ENCODE measurements at regions not wholly inside any gene's neighbourhood (a gene's known extent, or its start where the extent isn't known, plus 50 kb on each side); places are given as distances from the start of the nearest gene placed in this dataset.

DNA sequence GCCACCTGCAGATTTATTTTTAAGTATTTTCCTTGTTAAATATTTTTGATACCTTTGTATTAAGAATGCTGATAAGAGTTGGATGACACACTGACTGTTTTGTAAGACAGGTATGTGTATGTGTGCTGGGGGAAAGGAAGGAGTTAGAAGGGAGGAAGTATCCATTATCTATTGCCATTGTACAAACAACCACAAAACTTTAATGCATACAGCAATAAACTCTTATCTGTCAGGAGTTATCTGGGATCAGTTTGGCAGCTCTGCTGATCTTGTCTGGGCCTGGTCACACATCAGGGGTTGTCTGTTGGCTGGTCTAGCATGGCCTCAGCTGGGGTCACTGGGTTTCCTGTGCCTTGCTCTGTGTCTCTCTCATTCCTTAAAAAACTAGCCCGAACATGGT lies 423.9 kb upstream of the USP24 start:
- Histone ChIP-seq H3K36me3 (ENCODE audit: control insufficient read depth, insufficient read depth, low read length) (no peaks in the 10 kb centered on the region), H3K27me3 (ENCODE audit: control insufficient read depth, insufficient read depth, low read length) (no peaks in the 10 kb centered on the region), H3K4me3 (ENCODE audit: low read length) (no peak overlapping the region), H3K4me1 (ENCODE audit: control insufficient read depth, insufficient read depth, low read length) (no peaks in the 10 kb centered on the region), H3K27ac (ENCODE audit: low read depth, low read length) (no peak overlapping the region), H3K9ac (ENCODE audit: low read length) (no peak overlapping the region)

DNA sequence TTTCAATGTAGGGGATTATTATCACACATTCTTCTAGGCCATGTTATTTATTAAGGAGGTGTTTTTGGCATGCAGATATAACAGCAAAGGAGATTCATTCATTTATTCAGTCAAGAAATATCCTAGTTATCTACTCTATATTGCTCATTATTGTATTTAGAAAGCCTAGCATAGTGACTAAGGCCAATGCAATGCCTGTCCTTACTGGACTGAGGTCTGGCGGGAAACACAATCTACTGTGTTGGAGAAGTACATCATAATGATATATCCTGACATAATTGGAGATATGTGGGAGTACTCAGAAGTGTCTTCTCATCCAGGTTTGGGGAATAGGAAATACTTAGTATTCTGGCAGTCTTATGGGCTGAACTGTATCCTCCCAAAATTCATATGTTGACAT lies 421.5 kb upstream of the USP24 start:
- Histone ChIP-seq H3K36me3 (ENCODE audit: control insufficient read depth, insufficient read depth, low read length) (no peaks in the 10 kb centered on the region), H3K9ac (ENCODE audit: low read length) (no peak overlapping the region), H3K4me3 (ENCODE audit: low read length) (no peak overlapping the region), H3K4me1 (ENCODE audit: control insufficient read depth, insufficient read depth, low read length) (no peaks in the 10 kb centered on the region), H3K27ac (ENCODE audit: low read depth, low read length) (no peak overlapping the region), H3K27me3 (ENCODE audit: control insufficient read depth, insufficient read depth, low read length) (no peaks in the 10 kb centered on the region)

DNA sequence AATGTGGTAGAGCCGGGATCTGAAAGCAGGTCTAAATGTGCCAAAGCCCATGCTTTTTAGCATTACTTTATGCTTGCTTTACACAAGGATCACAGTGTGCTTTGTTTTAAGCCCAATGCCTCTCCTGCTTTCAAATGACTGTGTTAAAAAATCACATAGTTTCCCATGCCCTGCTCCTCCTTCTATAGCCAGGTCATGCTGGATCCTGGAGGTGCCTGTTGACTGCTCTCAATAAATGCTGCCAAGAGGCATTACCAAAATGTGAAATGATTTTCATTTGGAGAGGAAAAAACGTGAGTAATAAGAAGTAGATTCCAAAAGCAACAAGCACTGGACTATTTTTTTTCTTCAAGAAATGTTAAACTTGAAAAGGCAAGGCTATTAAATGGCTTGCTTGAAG lies 420.7 kb upstream of the USP24 start:
- H3K9ac ChIP-seq (ENCODE audit: low read length): no peak overlapping the region
- H3K4me3 ChIP-seq (ENCODE audit: low read length): no peak overlapping the region
- H3K36me3 ChIP-seq (ENCODE audit: control insufficient read depth, insufficient read depth, low read length): no peaks in the 10 kb centered on the region
- H3K4me1 ChIP-seq (ENCODE audit: control insufficient read depth, insufficient read depth, low read length): no peaks in the 10 kb centered on the region
- H3K27me3 ChIP-seq (ENCODE audit: control insufficient read depth, insufficient read depth, low read length): no peaks in the 10 kb centered on the region
- H3K27ac ChIP-seq (ENCODE audit: low read depth, low read length): no peak overlapping the region

DNA sequence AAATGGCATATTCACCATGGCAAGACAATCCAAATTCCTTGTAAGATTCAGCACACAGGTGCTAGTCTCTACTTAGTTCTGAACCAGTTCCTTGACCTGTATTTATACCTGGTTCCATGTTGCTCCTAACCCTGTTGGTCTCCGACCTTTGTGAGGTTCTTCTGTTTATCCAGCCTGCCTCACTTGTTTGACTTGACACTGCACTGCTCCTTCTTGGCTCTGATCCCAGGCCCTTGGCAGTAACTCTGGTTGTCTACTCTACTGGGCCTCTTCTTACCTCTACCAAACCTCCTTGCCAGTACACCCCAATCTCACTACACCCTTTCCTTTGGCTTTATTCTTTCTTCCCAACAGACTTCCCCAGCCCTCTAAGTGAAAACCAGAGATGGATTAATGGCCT lies 419.4 kb upstream of the USP24 start:
- no peak overlapping the region for H3K4me3 ChIP-seq (ENCODE audit: low read length)
- H3K27ac ChIP-seq (ENCODE audit: low read depth, low read length): no peak overlapping the region
- no peak overlapping the region for H3K9ac ChIP-seq (ENCODE audit: low read length)
- no peaks in the 10 kb centered on the region for H3K27me3 ChIP-seq (ENCODE audit: control insufficient read depth, insufficient read depth, low read length)
- no peaks in the 10 kb centered on the region for H3K36me3 ChIP-seq (ENCODE audit: control insufficient read depth, insufficient read depth, low read length)
- H3K4me1 ChIP-seq (ENCODE audit: control insufficient read depth, insufficient read depth, low read length): no peaks in the 10 kb centered on the region

DNA sequence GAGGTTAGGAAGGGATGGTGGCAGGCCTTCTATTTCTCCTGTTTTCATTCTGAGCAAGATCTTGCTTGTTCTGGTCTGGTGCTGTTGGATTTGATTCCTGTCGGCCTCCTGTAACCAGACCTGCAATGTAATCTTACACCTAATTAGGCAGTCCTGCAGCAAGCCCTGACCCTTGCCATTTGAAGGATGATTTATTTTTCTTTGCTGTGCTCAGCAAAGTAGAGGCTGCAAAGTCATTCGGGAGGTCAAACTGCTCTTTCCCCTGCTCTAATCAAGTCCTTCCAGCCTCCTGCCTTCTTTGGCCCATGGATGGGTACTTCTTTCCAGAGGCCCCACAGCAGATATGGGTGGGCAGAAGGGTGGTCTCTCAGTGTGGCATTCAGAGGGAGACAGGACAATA lies 417.7 kb upstream of the USP24 start:
- no peaks in the 10 kb centered on the region for H3K27me3 ChIP-seq (ENCODE audit: control insufficient read depth, insufficient read depth, low read length)
- no peaks in the 10 kb centered on the region for H3K4me1 ChIP-seq (ENCODE audit: control insufficient read depth, insufficient read depth, low read length)
- no peak overlapping the region for H3K27ac ChIP-seq (ENCODE audit: low read depth, low read length)
- no peaks in the 10 kb centered on the region for H3K36me3 ChIP-seq (ENCODE audit: control insufficient read depth, insufficient read depth, low read length)
- no peak overlapping the region for H3K4me3 ChIP-seq (ENCODE audit: low read length)
- H3K9ac ChIP-seq (ENCODE audit: low read length): no peak overlapping the region

DNA sequence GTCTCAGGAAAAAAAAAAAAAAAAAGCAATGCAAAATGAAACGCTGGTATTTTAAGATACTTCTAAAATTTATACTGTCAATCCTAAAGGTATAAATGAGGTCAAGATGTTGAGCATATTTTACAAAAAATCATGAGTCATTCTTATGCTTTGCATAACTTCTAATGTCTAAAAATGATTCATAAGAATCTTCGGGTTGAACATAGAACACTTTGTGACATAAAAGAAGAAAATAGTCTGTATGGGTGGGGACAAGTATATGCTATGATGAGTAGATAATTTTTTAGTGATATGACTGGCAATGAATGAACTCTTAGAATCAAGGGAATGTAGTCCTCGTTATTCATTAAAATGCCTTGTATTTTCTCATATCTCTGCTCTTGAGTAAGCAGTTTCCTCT lies 416.9 kb upstream of the USP24 start:
- Histone ChIP-seq H3K4me1 (ENCODE audit: control insufficient read depth, insufficient read depth, low read length) (no peaks in the 10 kb centered on the region), H3K9ac (ENCODE audit: low read length) (no peak overlapping the region), H3K36me3 (ENCODE audit: control insufficient read depth, insufficient read depth, low read length) (no peaks in the 10 kb centered on the region), H3K4me3 (ENCODE audit: low read length) (no peak overlapping the region), H3K27me3 (ENCODE audit: control insufficient read depth, insufficient read depth, low read length) (no peaks in the 10 kb centered on the region), H3K27ac (ENCODE audit: low read depth, low read length) (no peak overlapping the region)

DNA sequence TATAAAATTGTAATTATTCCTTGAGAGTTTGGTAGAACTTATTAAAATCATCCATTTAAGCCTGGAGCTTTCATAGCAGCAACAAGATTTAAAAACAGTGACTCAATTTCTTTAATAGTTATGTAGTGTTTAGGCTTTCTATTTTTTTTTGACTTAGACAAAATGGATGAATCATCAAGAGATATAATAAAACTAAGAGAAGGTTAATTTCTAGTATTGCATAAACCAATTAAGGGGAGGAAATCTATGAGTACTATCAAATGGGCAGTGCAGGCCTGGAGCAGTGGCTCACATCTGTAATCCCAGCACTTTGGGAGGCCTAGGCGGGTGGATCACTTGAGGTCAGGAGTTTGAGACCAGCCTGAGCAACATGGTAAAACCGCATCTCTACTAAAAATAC lies 416.3 kb upstream of the USP24 start:
- no peaks in the 10 kb centered on the region for H3K27me3 ChIP-seq (ENCODE audit: control insufficient read depth, insufficient read depth, low read length)
- H3K4me1 ChIP-seq (ENCODE audit: control insufficient read depth, insufficient read depth, low read length): no peaks in the 10 kb centered on the region
- H3K36me3 ChIP-seq (ENCODE audit: control insufficient read depth, insufficient read depth, low read length): no peaks in the 10 kb centered on the region
- H3K9ac ChIP-seq (ENCODE audit: low read length): no peak overlapping the region
- H3K27ac ChIP-seq (ENCODE audit: low read depth, low read length): no peak overlapping the region
- H3K4me3 ChIP-seq (ENCODE audit: low read length): no peak overlapping the region

DNA sequence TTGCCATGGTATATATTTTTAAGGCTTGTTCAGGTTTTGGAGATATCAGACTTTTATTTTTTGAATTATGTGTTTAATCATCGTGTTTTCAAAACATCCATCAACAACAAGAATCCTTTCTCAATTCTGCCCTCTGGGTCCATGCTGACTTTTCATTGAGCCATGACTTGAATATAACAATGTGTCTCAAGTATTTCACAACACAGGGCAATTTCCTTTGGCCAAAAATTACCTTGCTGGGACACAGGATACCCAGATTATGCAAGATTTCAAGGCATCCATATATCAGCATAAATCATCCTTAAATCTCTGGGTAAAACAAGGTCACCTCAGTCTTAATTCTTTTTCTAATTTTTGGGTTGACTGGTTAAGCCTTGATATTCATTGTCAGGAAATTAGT lies 411.2 kb upstream of the USP24 start:
- Histone ChIP-seq H3K27me3 (ENCODE audit: control insufficient read depth, insufficient read depth, low read length) (no peaks in the 10 kb centered on the region), H3K27ac (ENCODE audit: low read depth, low read length) (no peak overlapping the region), H3K4me3 (ENCODE audit: low read length) (no peak overlapping the region), H3K9ac (ENCODE audit: low read length) (no peak overlapping the region), H3K36me3 (ENCODE audit: control insufficient read depth, insufficient read depth, low read length) (no peaks in the 10 kb centered on the region), H3K4me1 (ENCODE audit: control insufficient read depth, insufficient read depth, low read length) (no peaks in the 10 kb centered on the region)

DNA sequence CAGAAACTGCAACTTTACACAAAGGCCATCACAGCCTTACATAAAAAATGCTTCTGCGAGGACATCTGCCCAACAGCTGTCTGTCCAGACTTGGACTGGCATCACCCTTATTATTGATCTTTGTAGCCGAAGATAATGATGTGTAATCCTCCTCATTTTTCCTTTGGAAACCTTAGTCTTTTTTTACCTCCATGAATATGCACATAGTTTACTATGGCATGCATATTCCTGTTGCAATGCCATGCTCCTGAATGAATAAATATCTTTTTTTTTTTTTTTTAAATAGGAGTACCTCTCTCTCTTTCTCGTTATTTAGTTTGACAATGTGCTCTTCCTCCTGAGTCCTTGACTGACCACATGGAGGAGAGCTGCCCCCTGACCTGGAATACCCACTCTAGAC lies 409.6 kb upstream of the USP24 start:
- Histone ChIP-seq H3K27ac (ENCODE audit: low read depth, low read length) (no peak overlapping the region), H3K36me3 (ENCODE audit: control insufficient read depth, insufficient read depth, low read length) (no peaks in the 10 kb centered on the region), H3K4me3 (ENCODE audit: low read length) (no peak overlapping the region), H3K4me1 (ENCODE audit: control insufficient read depth, insufficient read depth, low read length) (no peaks in the 10 kb centered on the region), H3K9ac (ENCODE audit: low read length) (no peak overlapping the region), H3K27me3 (ENCODE audit: control insufficient read depth, insufficient read depth, low read length) (no peaks in the 10 kb centered on the region)

DNA sequence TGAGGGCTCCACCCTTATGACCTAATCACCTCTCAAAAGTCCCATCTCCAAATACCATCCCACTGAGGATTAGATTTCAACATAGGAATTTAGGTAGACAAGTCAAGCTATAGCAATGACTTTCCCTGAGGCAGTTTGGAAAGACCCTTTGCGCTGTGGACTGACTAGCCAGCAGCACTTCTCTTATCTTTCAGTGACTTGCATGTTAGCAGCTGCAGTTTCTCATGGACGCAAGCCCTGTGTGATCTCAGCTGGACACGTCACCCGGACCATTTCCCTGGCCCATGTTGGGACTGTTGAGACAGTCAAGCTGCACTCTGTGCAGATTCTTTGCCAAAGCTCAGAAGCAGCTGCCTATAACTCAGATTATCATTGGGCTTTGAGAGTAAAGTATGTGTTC lies 408.1 kb upstream of the USP24 start:
- H3K36me3 ChIP-seq (ENCODE audit: control insufficient read depth, insufficient read depth, low read length): no peaks in the 10 kb centered on the region
- no peak overlapping the region for H3K27ac ChIP-seq (ENCODE audit: low read depth, low read length)
- H3K4me1 ChIP-seq (ENCODE audit: control insufficient read depth, insufficient read depth, low read length): no peaks in the 10 kb centered on the region
- H3K9ac ChIP-seq (ENCODE audit: low read length): no peak overlapping the region
- no peaks in the 10 kb centered on the region for H3K27me3 ChIP-seq (ENCODE audit: control insufficient read depth, insufficient read depth, low read length)
- H3K4me3 ChIP-seq (ENCODE audit: low read length): no peak overlapping the region

DNA sequence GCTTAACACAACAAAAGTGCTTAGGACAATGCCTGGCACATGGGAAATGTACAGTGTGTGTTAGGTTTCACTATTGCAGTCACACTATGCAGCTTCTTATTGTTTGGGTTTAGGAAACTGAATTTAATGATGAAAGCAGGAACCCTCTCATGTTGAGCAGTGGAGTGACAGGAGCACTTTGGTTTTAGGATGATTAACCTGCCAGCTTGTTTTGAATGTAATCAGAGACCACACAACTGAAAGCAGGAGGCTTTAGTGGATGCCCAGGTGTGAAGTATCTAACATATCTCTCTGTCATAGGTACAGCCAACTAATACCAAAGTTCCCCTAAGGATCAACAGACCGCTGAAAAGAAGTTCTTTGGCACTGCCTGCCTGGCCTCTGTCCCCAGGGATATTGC lies 406.9 kb upstream of the USP24 start:
- Histone ChIP-seq H3K9ac (ENCODE audit: low read length) (no peak overlapping the region), H3K27me3 (ENCODE audit: control insufficient read depth, insufficient read depth, low read length) (no peaks in the 10 kb centered on the region), H3K27ac (ENCODE audit: low read depth, low read length) (no peak overlapping the region), H3K4me1 (ENCODE audit: control insufficient read depth, insufficient read depth, low read length) (no peaks in the 10 kb centered on the region), H3K36me3 (ENCODE audit: control insufficient read depth, insufficient read depth, low read length) (no peaks in the 10 kb centered on the region), H3K4me3 (ENCODE audit: low read length) (no peak overlapping the region)

DNA sequence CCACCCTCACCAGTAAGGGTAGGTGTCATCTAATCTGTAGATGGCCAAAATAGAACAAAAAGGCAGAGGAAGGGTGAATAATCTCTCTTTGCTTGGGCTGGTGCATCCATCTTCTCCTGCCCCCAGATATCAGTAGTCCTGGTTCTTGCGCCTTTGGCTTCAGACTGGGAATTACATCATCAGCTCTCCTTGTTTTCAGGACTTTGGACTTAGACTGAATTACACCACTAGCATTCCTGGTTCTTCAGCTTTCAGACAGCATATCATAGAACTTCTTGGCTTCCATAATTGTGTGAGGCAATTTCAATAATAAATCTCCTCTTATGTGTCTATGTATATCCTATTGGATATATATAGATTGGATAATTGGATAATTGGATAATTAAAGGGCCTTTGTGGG lies 403.0 kb upstream of the USP24 start:
- no peaks in the 10 kb centered on the region for H3K36me3 ChIP-seq (ENCODE audit: control insufficient read depth, insufficient read depth, low read length)
- no peaks in the 10 kb centered on the region for H3K4me1 ChIP-seq (ENCODE audit: control insufficient read depth, insufficient read depth, low read length)
- H3K27ac ChIP-seq (ENCODE audit: low read depth, low read length): no peak overlapping the region
- no peak overlapping the region for H3K9ac ChIP-seq (ENCODE audit: low read length)
- no peaks in the 10 kb centered on the region for H3K27me3 ChIP-seq (ENCODE audit: control insufficient read depth, insufficient read depth, low read length)
- H3K4me3 ChIP-seq (ENCODE audit: low read length): no peak overlapping the region

DNA sequence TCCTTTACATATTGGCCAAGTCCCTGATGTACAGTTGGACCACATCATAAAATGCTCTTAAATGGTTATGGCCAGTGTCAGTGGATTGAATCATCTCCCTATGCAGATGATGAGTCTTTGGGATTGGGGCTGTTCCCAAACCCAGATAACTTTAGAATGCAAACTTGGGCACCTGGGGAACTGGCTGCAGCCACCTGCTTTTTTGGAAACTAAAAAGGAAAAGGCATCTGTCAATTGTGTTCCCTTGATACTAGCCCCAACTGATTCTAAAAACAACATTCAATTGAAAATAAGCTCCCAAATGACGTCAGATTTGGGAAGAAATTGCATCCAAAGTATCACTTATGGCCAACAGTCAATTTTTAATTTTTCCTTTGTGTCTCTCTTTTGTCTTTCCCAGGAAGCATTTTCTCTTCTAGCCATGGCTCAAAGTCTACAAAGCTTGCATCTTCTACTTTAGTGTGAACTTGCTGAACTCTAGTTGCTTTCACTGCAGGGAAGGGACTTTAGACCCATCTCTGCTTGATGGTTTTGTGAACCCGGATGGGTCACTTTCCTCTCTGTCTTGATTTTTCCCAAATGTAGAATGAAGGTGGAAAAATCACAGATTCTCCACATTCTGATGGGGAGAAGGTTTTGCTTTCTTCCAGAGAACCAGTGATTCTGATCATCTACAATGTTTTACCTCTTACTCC lies 402.3 kb upstream of the USP24 start:
- Histone ChIP-seq H3K27me3 (ENCODE audit: control insufficient read depth, insufficient read depth, low read length) (no peaks in the 10 kb centered on the region), H3K36me3 (ENCODE audit: control insufficient read depth, insufficient read depth, low read length) (no peaks in the 10 kb centered on the region), H3K4me1 (ENCODE audit: control insufficient read depth, insufficient read depth, low read length) (no peaks in the 10 kb centered on the region), H3K9ac (ENCODE audit: low read length) (no peak overlapping the region), H3K27ac (ENCODE audit: low read depth, low read length) (no peak overlapping the region), H3K4me3 (ENCODE audit: low read length) (no peak overlapping the region)

Measured in rectal smooth muscle tissue (tissue), 1 donor.